NCI-H82 treated with DMSO at 0.1 percent for 48 hours (cell line): ENCODE measurements at regions not wholly inside any gene's neighbourhood (a gene's known extent, or its start where the extent isn't known, plus 50 kb on each side); places are given as distances from the start of the nearest gene placed in this dataset.
"Not testable (repeated sequence)": the region's sequence is repeated elsewhere in the genome, so short reads cannot be mapped to it uniquely, and the experiment has no call there.

Source experiments
- DNase-seq: peaks from one replicate; lab custom pipeline; 2025; ENCODE audit not compliant: unreplicated experiment; lab: John Stamatoyannopoulos, UW

DNA sequence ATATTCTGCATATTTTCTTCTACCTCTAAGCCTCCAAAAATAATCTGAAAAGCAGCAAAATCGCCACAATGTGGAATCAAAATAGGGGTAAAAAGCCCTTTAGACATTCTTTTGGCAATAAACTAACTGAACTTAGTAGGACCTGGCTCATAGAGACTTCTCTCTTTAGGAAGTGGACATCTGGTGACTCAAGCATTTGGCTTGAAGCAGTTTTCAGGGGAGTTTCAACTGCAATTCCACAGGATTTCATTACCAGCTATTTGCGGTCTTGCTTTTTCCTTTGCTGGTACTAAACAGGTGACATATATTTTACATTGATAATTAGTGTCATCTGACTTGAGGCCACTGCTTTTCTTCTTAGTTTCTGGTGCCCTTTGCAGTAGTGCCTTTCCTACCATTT lies 173.2 kb upstream of the FBN2 start:
- DNase-seq: no peak

DNA sequence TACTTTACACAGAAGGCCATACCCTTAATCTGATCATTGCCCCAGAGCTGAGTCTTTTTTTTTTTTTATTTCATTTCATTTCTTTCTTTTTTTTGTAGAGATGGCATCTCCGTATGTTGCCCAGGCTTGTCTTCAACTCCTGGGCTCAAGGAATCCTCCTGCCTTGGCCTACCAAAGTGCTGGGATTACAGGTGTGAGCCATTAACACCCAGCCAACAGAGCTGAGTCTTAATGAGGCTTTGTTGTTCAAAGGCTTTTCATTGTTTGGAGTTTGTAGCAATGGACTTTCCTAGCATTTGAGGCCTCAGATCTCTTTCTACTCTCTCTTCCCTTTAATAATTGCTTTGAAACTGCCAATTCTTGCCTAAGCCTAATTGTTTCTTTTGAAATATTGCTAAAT lies 176.5 kb upstream of the FBN2 start:
- DNase-seq: no peak

DNA sequence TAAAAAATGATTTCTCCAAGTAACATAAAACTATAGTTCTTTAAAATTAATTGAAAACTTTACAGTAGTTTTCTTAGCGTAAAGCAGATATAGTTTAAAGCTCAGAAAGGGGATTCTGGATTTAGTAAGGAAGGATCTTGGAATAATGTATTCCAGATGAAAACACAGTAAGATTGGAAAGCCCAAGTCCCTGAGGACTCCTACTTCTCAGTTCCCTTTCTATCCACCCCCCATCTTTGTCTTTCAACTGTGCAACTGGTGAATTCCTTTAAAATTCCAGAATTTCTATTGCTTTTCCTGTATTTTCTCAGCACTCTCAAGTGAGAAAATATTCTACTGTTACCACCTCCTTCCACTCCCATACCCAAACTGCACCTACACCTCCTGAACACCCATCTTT lies 184.5 kb upstream of the FBN2 start:
- no peak for DNase-seq

DNA sequence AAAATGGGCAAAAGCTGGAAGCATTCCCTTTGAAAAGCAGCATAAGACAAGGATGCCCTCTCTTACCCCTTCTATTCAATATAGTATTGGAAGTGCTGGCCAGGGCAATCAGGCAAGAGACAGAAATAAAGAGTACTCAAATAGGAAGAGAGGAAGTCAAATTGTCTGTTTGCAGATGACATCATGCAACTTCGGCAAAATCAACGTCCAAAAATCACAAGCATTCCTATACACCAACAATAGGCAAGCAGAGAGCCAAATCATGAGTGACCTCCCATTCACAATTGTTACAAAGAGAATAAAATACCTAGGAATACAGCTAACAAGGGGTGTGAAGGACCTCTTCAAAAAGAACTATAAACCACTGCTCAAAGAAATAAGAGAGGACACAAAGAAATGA lies 192.0 kb upstream of the FBN2 start:
- DNase-seq: not testable (repeated sequence)

DNA sequence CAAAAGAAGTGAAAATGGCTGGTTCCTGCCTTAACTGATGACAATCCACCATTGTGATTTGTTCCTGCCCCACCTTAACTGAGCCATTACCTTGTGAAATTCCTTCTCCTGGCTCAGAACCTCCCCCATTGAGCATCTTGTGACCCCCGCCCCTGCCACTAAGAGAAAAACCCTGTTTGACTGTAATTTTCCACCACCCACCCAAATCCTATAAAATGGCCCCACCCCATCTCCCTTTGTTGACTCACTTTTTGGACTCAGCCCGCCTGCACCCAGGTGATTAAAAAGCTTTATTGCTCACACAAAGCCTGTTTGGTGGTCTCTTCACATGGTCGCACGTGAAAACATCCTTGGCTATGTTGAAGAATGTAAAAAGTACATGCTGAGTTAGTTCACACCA lies 197.6 kb upstream of the FBN2 start:
- DNase-seq: not testable (repeated sequence)

DNA sequence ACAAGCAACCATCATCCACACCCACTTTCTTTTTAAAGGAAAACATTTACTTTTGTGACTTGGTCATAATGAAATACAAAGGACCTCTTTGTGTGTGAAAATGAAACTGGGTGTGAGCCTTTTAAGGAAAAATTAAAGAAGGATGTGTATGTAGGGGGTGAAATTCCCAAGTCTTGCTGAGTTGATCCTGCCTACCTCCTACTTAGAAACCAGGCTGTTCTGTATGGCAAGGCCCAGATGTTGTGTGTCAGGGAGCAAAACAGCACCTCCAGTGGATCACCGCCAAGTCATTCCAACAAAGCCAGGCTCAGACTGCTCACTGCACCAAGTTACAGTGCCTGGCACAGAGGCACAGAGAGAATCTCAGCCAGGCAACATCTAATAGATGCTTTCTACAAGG lies 198.5 kb upstream of the FBN2 start:
- DNase-seq: no peak

DNA sequence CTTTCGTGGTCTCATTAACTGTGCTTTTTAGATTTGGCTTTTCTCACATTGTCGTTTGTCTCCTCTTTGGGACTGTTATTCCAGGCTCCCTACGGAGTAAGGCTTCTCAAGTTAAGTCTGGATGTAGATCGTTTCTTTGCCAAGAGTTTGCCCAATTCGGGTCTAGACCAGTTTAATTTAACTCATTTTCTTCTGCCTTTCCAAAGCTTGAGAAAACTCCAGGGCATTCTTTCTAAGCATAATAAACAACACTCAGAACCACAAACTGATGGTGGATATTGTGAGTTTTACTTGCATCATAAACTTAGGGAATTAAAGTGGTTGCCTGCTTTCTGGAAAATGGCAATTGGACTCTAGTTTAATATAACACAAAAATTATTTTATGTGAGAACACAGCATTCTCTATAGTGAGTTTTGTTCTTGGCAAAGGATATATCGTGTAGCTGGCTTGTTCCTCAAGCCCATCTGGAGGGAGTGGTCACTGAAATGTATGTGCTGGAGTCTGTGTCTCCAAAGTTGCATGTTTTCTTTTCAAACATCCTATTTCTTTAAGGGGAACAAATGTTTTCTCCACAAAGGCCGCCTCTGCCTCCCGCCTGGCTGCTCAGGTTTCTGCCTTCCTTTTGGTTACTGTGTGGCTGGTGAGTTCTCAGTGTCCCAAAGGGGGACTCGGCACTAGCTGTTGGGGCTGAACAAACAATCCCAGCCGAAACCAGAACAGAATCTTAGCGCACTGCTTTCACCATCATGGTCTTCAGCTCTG lies 211.3 kb upstream of the FBN2 start:
- DNase-seq: no peak

DNA sequence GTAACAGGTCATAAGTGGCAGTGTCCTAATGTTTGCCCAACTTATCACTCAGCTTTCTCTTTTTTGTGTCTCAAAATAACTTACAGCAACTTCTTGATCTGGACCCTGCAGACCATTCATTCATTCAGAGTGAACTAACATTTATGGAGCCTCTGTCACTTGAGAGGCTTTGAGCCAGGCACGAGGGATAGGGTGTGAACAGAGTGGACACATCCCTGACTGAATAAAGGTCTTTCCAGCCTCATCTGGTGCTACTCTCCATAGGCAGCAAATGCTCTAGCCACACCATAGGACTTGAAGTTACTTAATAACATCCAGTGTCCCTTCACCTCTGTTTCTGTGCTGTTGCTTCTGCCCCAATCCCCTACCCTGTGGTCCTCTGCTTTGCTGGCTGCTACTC lies 212.1 kb upstream of the FBN2 start:
- no peak for DNase-seq

DNA sequence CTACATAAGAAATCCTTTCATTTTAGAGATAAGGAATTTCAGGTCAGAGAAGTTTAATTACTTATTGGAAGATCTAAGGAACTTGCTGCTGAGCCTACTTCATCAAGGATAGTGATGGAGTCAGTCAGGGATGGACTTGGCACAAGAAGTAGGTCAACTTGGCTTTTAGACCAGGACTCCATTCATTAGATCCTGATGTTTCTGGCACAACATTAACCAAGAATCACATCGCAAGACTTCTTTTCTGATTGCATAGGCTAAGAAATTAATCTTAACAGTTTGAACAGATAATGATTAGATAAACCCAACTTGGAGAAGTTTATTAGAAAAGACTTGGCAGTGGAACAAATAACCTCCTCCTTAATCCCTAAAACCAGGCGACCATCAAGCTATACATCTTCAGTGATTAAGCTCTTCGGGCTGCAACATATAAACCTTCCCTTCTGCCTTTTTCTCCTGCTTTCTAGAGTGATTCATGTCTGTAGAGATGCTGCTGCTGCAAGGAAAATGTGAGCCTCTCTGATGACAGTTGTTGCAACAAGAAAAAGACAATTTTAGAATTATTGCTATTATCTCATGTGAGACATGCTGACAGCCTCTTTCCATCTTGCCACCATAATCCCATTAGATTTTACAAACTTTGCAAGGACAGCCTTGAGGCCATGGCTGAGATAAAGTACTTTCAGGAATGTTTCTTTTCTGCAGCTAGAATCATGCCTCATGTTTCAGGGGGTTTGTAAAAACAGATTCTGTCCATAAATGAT lies 207.9 kb upstream of the SLC27A6 start:
- DNase-seq: no peak

DNA sequence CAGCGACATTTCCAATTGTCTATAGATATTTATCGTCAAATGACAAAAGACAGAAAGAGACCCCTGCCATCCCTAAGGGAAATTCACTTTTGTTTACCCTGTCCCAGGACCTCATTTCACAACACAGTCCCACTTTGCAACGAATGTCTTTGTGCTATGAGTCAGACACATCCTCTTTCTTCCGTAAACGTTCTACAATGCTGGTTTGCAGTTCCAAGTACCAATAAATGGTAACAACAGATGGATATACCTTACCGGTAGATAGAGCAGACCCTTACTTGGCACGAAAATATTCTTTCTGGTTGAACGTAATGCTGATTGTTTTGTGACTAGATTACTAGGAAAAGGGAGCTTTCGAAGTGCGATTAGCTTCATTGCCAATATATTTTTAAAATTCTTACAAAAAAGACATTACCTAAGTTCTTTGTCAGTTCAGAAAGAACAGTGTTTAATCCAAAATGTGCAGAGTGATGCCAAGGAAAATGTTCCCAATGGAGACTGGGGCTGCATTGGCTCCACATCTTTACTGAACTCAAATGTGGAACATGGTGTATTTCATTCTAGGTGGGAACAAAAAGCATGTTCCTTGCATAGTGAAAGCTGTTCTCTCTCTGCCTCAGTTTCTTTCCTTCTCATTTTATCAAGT lies 202.5 kb upstream of the SLC27A6 start:
- DNase-seq: no peak

DNA sequence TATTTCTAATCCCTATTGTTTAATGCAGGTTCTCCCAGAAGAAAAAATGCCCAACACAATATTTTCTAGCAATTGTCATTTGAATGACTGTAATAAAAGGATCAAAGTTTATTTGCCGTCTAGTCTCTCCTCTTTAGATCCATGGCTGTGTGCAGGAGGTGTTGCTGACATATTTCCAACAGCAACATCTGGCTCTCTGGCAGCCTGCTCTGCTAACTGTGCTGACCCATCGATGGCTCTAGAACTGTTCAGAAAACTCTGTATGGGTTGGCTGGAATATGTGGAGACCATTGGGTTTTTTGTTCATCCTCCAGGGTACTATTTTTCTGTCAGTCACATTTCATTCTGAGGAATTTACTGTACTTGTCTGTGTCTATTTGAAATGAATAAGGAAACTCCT lies 202.0 kb upstream of the SLC27A6 start:
- no peak for DNase-seq

DNA sequence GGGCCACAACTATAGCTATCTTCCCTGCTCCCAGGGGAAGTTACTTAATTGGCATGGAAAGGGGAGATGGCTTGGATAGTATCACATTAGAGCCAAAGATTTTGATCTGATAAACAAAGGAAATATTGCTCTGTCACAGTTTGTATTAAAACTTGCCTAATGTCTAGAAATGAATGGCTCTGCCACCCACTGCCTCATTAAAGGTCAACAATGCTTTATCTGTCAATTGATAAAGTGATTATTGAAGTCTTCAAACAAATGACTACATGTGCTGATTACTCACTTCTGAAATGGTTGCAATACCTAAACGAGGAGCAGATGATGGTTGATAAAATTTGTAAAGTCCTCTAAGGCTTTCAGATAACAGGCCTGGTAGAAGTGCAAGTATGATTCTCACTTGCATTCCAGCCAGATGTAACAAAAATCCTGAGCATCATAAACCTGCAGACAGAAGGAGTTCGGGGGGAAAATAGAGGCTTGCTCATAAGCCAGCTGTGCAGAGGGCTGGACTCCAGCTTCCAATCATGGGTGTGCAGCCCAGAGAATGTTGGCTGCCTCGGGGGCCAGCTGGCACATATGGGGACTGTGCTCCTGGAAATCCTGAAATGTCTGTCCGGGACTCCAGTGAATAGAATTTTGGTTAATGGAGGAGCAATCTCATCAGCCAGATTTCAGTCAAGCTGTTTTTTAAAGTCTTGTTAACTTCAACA lies 200.5 kb upstream of the SLC27A6 start:
- no peak for DNase-seq

DNA sequence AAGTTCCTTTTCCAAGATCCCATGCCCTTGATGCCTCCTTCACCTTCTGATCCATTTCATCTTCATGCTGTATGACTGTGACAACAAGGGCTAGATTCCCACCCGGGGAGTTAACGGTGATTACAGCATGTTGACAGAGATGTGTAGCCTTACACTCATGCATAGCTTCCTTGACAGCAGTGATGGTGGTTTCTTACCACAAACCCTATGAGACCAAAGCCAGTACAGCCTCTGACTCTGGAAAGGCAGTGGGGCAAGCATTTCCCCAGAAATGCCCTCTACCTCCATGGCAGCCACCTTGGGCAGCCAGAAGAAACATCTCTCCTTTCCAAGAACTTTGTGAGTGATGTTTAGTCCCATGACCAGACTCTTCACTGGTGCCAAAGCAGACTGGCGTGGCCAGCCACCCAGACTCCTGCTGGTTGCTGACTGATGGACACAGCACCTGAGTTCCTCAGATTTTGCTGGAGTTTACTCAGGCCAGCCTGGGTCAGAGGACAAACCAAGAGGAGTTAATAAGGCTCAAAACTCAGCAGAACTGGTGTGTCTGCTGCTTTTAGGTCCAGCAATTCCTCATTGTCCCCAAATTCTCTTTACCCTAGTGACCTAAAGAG lies 199.7 kb upstream of the SLC27A6 start:
- DNase-seq: no peak

DNA sequence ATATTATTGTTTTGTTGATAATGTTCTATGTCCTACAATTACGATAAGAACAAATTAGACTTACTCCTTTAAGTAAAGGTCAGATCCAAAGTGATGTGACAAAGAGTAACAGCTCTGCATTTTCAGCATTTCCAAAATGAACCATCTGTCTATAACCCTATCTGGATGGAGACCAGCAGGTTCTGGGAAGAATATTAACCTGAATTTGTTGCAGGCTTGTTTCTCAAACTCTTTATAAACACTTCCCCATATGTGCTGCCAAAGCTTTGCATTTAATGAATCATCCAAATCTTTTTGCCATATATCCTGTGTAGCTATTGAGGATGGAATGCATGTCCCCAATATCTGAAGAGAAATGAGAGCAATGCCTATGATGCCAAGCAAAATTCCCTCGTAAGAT lies 198.9 kb upstream of the SLC27A6 start:
- no peak for DNase-seq

DNA sequence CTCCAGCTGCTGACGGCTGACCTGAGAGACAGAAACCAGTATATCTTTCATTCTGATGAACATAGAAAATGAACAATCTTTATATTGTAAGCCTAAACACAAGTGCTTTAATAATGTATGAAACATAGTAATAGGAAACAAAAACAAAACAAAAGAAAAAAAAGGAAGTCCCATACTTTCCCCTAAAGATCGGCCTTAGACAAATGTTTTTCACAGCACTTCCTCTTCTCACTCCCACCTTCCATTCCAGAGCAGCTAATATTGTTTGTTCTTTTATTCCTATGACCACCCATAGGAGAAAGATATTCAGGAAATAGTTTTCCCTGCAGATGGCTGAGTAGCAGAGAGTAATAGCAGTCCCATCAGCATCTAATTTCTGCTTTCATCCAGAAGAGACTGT lies 194.4 kb upstream of the SLC27A6 start:
- no peak for DNase-seq

DNA sequence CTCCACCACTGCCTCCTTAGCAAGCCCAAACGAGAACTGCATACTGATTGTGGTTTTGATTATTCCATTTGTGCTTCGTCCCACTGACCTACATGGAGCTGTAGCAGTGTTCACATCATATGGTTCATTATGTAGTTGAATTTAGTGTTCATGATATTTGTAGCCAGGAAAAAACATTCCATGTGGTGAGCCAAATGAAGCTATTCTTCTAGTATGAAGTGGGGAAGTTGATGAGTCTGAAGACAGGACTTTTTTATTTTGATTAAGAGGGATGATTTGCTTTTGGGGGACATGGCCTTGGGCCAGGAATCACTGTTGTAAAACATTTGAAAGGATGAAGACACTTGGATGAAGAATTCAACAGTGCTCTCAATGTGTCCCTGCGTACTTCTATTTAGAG lies 192.9 kb upstream of the SLC27A6 start:
- no peak for DNase-seq

DNA sequence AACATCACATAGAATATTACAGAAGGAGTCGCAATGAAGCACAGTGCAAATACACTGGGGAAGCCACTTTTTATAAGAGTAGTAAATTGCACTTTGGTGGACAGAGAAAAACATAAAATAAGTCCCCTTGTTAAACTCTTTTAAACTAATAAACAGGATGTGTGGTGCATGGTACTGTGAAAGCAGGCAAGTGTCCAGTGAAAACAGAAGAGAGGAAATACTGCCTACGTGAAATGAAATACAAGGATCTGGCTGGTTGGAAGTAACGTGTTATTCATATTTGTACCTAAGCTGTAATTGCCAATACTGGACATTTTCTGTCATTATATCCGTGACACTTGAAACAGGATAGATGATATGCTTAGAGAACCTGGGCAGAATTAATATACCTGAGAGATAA lies 191.9 kb upstream of the SLC27A6 start:
- DNase-seq: no peak

DNA sequence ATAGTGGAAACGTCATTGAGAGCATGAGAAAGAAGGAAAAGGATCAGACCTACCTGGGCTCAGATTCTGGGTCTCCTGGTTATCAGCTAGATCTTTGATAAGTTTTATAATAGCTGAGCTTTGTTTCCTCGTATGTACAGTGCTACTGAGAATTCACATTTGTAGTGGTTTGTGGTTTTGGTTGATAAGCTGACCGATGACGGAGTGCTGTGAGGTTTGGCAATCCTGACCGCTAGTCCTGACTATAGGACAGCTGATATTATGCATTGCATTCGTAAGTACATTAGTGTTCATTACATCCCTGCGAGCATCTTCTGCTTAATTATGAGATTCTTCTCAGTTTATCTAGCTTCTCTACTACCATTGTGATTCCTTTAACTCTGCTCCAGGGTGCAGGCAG lies 190.7 kb upstream of the SLC27A6 start:
- DNase-seq: no peak

DNA sequence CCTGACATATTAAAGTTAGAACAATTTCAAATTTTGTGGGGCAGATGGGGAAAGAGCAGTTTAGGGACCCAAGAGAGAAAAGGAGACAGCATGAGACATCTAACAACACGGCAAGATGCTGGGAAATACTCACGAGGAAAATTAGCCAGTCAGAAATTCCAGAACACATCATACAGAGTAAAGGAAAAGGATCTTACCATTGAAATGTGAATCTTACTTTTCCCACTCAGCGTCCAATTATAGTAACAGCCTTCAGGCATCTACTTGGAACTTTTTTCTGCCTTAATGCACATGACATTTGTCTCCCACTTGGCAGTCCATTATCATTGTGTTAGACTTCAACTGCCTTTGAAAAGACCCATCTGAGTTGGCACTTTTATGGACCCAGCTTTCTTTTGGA lies 189.7 kb upstream of the SLC27A6 start:
- no peak for DNase-seq

DNA sequence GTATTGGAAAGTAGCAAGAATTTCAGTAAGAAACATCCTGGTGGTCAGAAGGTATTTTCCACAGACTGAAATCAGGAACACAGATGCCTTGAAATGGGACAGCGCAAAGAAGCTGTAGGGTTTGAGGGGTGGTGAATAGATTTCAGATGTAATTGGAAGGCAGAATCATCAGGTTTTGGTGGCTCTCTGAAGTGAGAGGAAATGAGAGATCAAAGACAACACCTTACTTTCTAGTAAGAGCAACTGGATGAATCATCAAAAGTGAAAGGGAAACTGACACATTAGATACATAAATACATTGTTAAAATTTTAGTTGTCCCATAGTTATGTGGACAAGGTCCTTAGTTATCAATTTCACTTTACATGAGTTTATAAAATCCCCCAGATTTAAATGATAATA lies 188.2 kb upstream of the SLC27A6 start:
- DNase-seq: no peak

DNA sequence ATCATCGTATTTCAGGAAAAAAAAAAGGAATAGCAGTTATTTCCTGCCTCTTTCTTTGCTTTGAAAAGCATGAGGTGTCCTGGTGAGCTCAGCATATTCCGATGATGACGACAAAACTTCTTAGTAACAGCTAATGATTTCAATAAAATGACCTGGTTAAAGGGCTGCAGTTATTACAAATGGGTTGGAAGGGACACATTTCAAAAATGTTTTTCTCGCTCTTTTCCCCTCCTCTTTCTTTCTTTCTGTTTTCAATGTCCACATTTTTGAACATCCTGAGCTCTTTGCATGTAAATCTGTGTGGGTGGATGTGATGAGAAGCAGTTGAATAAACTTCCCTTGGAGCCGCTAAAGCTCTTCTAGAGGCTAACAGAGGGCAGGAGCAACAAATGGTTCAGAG lies 186.8 kb upstream of the SLC27A6 start:
- DNase-seq: no peak
